ENCODE measurements at regions not wholly inside any gene's neighbourhood (a gene's known extent, or its start where the extent isn't known, plus 50 kb on each side); places are given as distances from the start of the nearest gene placed in this dataset.

DNA sequence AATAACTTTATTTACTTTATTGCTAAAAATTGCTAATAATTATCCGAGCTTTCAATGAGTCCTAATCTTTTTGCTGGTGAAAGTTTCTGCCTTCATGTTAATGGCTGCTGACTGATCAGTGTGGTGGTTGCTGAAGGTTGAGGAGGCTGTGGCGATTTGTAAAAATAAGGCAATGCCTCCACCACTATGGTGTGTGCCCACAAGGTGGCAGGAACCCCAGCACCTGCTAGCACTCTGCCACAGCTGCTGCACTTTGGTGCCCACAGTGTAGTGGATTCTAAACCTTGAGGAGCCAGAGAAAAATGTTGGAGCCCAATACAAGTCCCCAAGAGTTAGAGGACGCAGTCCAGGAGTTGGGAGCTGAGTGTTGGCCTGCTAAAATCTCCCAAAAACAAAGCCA, 1237.1 kb downstream of the PCDH19 start:
- peak; percentile 2 for DNase-seq (ENCODE audit: low spot score)
- TF ChIP-seq, protein P1, sequence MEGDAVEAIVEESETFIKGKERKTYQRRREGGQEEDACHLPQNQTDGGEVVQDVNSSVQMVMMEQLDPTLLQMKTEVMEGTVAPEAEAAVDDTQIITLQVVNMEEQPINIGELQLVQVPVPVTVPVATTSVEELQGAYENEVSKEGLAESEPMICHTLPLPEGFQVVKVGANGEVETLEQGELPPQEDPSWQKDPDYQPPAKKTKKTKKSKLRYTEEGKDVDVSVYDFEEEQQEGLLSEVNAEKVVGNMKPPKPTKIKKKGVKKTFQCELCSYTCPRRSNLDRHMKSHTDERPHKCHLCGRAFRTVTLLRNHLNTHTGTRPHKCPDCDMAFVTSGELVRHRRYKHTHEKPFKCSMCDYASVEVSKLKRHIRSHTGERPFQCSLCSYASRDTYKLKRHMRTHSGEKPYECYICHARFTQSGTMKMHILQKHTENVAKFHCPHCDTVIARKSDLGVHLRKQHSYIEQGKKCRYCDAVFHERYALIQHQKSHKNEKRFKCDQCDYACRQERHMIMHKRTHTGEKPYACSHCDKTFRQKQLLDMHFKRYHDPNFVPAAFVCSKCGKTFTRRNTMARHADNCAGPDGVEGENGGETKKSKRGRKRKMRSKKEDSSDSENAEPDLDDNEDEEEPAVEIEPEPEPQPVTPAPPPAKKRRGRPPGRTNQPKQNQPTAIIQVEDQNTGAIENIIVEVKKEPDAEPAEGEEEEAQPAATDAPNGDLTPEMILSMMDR (IDR thresholded peaks at IDR 0.05; ENCODE audit: unreplicated experiment) = no peak
- Mint-ChIP-seq H3K36me3 (ENCODE audit: low read depth, unreplicated experiment) (no peaks in the 10 kb centered on the region), H3K27me3 (ENCODE audit: unreplicated experiment) (no peaks in the 10 kb centered on the region), H3K4me3 (ENCODE audit: unreplicated experiment) (no peak overlapping the region), H3K4me1 (ENCODE audit: unreplicated experiment) (no peaks in the 10 kb centered on the region), H3K27ac (ENCODE audit: unreplicated experiment) (no peak overlapping the region), H3K9me3 (ENCODE audit: unreplicated experiment) (no peaks in the 10 kb centered on the region)

DNA sequence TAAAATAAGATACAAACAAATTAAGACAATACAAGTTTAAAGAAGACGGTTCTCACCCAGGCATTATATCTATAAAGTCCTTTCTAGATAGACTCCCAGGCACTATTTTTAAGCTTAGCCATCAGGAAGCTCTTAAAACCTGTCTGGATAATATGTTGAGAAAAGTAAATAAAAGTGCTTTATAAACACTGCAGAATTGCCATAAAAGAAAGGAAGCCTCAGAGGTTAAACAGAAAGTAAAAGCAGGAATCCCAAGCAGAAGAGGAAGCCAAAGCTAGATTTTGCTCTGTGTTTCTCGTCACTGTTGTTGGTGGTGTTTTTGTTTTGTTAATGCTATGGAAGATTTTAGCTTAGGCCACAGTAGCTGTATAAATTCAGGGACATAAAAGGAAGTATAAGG, 1267.3 kb downstream of the PCDH19 start:
- Mint-ChIP-seq H3K27ac (ENCODE audit: unreplicated experiment) (peak overlapping the region; percentile 94), H3K27me3 (ENCODE audit: unreplicated experiment) (no peaks in the 10 kb centered on the region), H3K4me3 (ENCODE audit: unreplicated experiment) (no peak overlapping the region), H3K36me3 (ENCODE audit: low read depth, unreplicated experiment) (no peaks in the 10 kb centered on the region), H3K4me1 (ENCODE audit: unreplicated experiment) (peaks cover 9% of the 10 kb centered on the region), H3K9me3 (ENCODE audit: unreplicated experiment) (no peaks in the 10 kb centered on the region)
- TF ChIP-seq, protein P1 (IDR thresholded peaks at IDR 0.05; ENCODE audit: unreplicated experiment) = no peak
- DNase-seq (ENCODE audit: low spot score) = no peak

DNA sequence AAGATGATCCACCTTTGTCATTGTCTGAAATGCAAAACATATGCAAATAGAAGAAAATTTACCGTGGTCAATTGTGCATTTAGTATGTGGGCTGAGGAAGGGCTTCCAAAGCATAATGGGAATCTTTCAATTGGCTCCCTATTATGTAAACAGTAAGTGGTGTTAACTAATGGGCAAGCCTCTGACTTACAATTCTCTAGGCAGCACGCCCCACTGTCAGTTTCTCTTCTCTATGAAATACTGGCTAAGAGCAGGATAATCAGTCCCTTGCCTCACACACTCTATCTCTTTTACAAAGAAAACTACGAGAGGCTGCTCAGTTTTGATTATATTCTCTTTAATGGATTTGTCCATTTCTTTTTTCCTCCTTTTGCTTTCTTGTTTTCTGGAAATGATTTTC, 1272.6 kb downstream of the PCDH19 start:
- Mint-ChIP-seq H3K27me3 (ENCODE audit: unreplicated experiment) (no peaks in the 10 kb centered on the region), H3K4me1 (ENCODE audit: unreplicated experiment) (peaks cover 1% of the 10 kb centered on the region), H3K9me3 (ENCODE audit: unreplicated experiment) (no peaks in the 10 kb centered on the region), H3K27ac (ENCODE audit: unreplicated experiment) (no peak overlapping the region), H3K36me3 (ENCODE audit: low read depth, unreplicated experiment) (no peaks in the 10 kb centered on the region), H3K4me3 (ENCODE audit: unreplicated experiment) (no peak overlapping the region)
- no peak for DNase-seq (ENCODE audit: low spot score)
- TF ChIP-seq, protein P1 (IDR thresholded peaks at IDR 0.05; ENCODE audit: unreplicated experiment) = no peak

DNA sequence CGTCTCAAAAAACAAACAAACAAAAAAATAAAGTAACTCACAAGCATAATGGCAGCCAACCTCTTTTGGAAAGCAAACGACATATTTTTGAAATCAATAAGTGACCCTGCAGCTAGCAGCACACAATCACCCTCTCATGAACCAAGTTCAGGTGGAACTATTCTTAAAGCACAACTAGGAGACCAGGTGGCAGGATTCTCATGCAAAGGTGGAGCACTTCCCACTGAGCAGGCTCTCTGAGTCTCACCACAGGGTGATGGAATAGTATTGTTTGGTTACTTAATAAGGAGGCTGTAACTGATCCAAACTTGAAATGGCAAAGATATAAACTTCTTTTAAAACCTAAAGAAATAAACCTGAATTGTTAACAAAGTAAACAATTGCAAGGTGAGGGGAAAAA, 1293.1 kb downstream of the PCDH19 start:
- Mint-ChIP-seq H3K4me1 (ENCODE audit: unreplicated experiment) (no peaks in the 10 kb centered on the region), H3K9me3 (ENCODE audit: unreplicated experiment) (no peaks in the 10 kb centered on the region), H3K27ac (ENCODE audit: unreplicated experiment) (no peak overlapping the region), H3K4me3 (ENCODE audit: unreplicated experiment) (no peak overlapping the region), H3K27me3 (ENCODE audit: unreplicated experiment) (no peaks in the 10 kb centered on the region), H3K36me3 (ENCODE audit: low read depth, unreplicated experiment) (no peaks in the 10 kb centered on the region)
- no peak for DNase-seq (ENCODE audit: low spot score)
- TF ChIP-seq, protein P1 (IDR thresholded peaks at IDR 0.05; ENCODE audit: unreplicated experiment) = no peak

DNA sequence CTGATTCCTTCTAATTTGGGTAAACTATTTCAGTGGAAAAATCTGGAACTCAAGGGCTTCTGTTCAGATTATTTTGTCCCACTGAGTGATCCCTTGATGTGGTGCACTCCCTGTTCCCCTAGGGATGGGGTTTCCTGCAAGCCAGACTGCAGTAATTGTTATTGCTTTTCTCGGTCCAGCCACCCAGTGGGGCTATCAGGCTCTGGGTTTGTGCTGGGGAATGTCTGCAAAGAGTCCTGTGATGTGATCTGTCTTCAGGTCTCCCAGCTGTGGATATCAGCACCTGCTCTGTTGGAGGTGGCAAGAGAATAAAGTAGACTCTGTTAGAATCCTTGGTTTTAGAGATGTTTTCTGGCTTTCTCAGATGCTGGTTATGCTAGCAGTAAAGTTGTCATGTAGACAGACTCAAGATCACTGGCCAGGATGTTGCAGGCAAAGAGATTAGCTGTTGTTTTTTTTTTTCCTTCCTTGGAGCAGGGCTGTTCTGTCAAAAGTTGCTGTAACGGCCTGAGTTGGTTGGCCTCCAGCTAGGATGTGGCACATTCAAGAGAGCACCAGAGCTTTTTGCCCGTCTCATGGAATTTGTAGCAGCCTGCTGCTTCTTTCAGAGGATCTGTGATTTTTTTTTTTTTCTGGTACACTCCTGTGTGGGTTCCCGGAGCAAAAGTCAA, 1314.0 kb downstream of the PCDH19 start:
- TF ChIP-seq, protein P1 (IDR thresholded peaks at IDR 0.05; ENCODE audit: unreplicated experiment) = no peak
- Mint-ChIP-seq H3K27ac (ENCODE audit: unreplicated experiment) (no peak overlapping the region), H3K4me3 (ENCODE audit: unreplicated experiment) (no peak overlapping the region)

More for the DNA sequence above, 1314.0 kb downstream of the PCDH19 start:
- Mint-ChIP-seq H3K4me1 (ENCODE audit: unreplicated experiment) (no peaks in the 10 kb centered on the region), H3K27me3 (ENCODE audit: unreplicated experiment) (no peaks in the 10 kb centered on the region), H3K36me3 (ENCODE audit: low read depth, unreplicated experiment) (no peaks in the 10 kb centered on the region), H3K9me3 (ENCODE audit: unreplicated experiment) (no peaks in the 10 kb centered on the region)
- no peak for DNase-seq (ENCODE audit: low spot score)

Measured in endothelial cell (in vitro differentiated cells).